Left ventricle myocardium inferior (tissue), 1 donor: ENCODE measurements at regions not wholly inside any gene's neighbourhood (a gene's known extent, or its start where the extent isn't known, plus 50 kb on each side); places are given as distances from the start of the nearest gene placed in this dataset.

Experiments
- DNase-seq: peaks from one replicate; pipeline ENCODE4 v3.0.0-alpha.2; 2020
- H3K27ac ChIP-seq: fragments of 200-600 bp; replicated peaks from 2 replicates; pipeline ENCODE4 v1.8.0; 2021
- H3K27me3 ChIP-seq: fragments of 200-600 bp; 2 replicates; pipeline ENCODE4 v1.8.0; 2021; ENCODE audit warnings: low read depth
- H3K36me3 ChIP-seq: fragments of 200-600 bp; 2 replicates; pipeline ENCODE4 v1.8.0; 2021
- H3K4me1 ChIP-seq: fragments of 200-600 bp; 2 replicates; pipeline ENCODE4 v1.8.0; 2021
- H3K4me3 ChIP-seq: fragments of 200-600 bp; 2 replicates; pipeline ENCODE4 v1.8.0; 2021; ENCODE audit warnings: mild to moderate bottlenecking, moderate library complexity
- H3K9me3 ChIP-seq: fragments of 200-600 bp; replicated peaks from 2 replicates; pipeline ENCODE4 v1.8.0; 2021
- CTCF ChIP-seq: fragments of 200-600 bp; IDR thresholded peaks from 2 replicates; pipeline ENCODE4 v1.8.0; 2021; ENCODE audit warnings: antibody characterized with exemption, mild to moderate bottlenecking, borderline replicate concordance
- intact Hi-C: fragments of 100-400 bp; cut with micrococcal nuclease; formaldehyde crosslinking; loops from one replicate; pipeline ENCODE4 v1.11.0; 2022
- donor health status: DM: no; HTN: yes; CAD: no; lungs with severe emphysema.

GRCh38 chr16:17676171-17676570 is 205.4 kb upstream of the XYLT1 start:
- Histone ChIP-seq H3K27ac (no peak overlapping the region), H3K9me3 (peaks cover 18% of the 10 kb centered on the region), H3K4me1 (no peaks in the 10 kb centered on the region), H3K4me3 (no peak overlapping the region), H3K27me3 (no peaks in the 10 kb centered on the region), H3K36me3 (no peaks in the 10 kb centered on the region)
- no peak for TF ChIP-seq CTCF
- no peak for DNase-seq
- intact Hi-C loops: no loop called here

- no peaks in the 10 kb centered on the region for H3K36me3 ChIP-seq
- H3K27ac ChIP-seq: no peak overlapping the region
- no peak for TF ChIP-seq CTCF
- H3K27me3 ChIP-seq: peaks cover 6% of the 10 kb centered on the region
- intact Hi-C loops: no loop called here
- DNase-seq: no peak
- H3K4me1 ChIP-seq: no peaks in the 10 kb centered on the region
- H3K9me3 ChIP-seq: no peaks in the 10 kb centered on the region
- H3K4me3 ChIP-seq: no peak overlapping the region
These were observed 197.6 kb upstream of the XYLT1 start for GRCh38 chr16:17668386-17668785.

- Histone ChIP-seq H3K9me3 (no peaks in the 10 kb centered on the region), H3K27ac (no peak overlapping the region), H3K27me3 (peaks cover 7% of the 10 kb centered on the region), H3K36me3 (no peaks in the 10 kb centered on the region), H3K4me1 (no peaks in the 10 kb centered on the region), H3K4me3 (no peak overlapping the region)
- no peak for TF ChIP-seq CTCF
- DNase-seq: no peak
- intact Hi-C loops: no loop called here
These were observed 195.5 kb upstream of the XYLT1 start for GRCh38 chr16:17666293-17666692.

- H3K4me3 ChIP-seq: no peak overlapping the region
- TF ChIP-seq CTCF: no peak
- DNase-seq: no peak
- no peaks in the 10 kb centered on the region for H3K9me3 ChIP-seq
- H3K27me3 ChIP-seq: peaks cover 36% of the 10 kb centered on the region
- H3K36me3 ChIP-seq: no peaks in the 10 kb centered on the region
- no peak overlapping the region for H3K27ac ChIP-seq
- H3K4me1 ChIP-seq: no peaks in the 10 kb centered on the region
- intact Hi-C loops: no loop called here
These were observed 188.1 kb upstream of the XYLT1 start for GRCh38 chr16:17658881-17659280.

GRCh38 chr16:17657045-17657444 is 186.3 kb upstream of the XYLT1 start:
- no peaks in the 10 kb centered on the region for H3K9me3 ChIP-seq
- no peak overlapping the region for H3K27ac ChIP-seq
- no peak overlapping the region for H3K4me3 ChIP-seq
- no peaks in the 10 kb centered on the region for H3K4me1 ChIP-seq
- TF ChIP-seq CTCF: no peak
- H3K36me3 ChIP-seq: no peaks in the 10 kb centered on the region
- H3K27me3 ChIP-seq: peaks cover 48% of the 10 kb centered on the region
- intact Hi-C loops: no loop called here
- DNase-seq: no peak

- Histone ChIP-seq H3K4me1 (no peaks in the 10 kb centered on the region), H3K4me3 (no peak overlapping the region), H3K27ac (no peak overlapping the region), H3K36me3 (no peaks in the 10 kb centered on the region), H3K9me3 (no peaks in the 10 kb centered on the region), H3K27me3 (peaks cover 67% of the 10 kb centered on the region)
- DNase-seq: no peak
- intact Hi-C loops: no loop called here
- TF ChIP-seq CTCF: no peak
These were observed 183.8 kb upstream of the XYLT1 start for GRCh38 chr16:17654571-17654970.
